ENCODE measurements at regions not wholly inside any gene's neighbourhood (a gene's known extent, or its start where the extent isn't known, plus 50 kb on each side); places are given as distances from the start of the nearest gene placed in this dataset.
"Not testable (repeated sequence)": the region's sequence is repeated elsewhere in the genome, so short reads cannot be mapped to it uniquely, and the experiment has no call there.

- H3K36me3 Mint-ChIP-seq, result no peaks in the 10 kb centered on the region
- ATAC-seq (replicated peaks) (no peak), DNase-seq (no peak)
- no peaks in the 10 kb centered on the region for H3K27me3 Mint-ChIP-seq
- no peak overlapping the region for H3K4me3 Mint-ChIP-seq
- no peaks in the 10 kb centered on the region for H3K9me3 Mint-ChIP-seq
- H3K27ac Mint-ChIP-seq, result no peak overlapping the region
- no peaks in the 10 kb centered on the region for H3K4me1 Mint-ChIP-seq
Observed at GRCh38 chrX:129361576-129361975, 161.7 kb downstream of the SMARCA1 start.

GRCh38 chrX:129360175-129360574 is 163.1 kb downstream of the SMARCA1 start:
- Mint-ChIP-seq H3K27me3 (no peaks in the 10 kb centered on the region), H3K36me3 (no peaks in the 10 kb centered on the region), H3K27ac (no peak overlapping the region), H3K4me1 (no peaks in the 10 kb centered on the region), H3K9me3 (peaks cover 0 to 2% of the 10 kb centered on the region in 2 donors), H3K4me3 (no peak overlapping the region)
- ATAC-seq (replicated peaks), result peak; percentile 65 to 88
- DNase-seq, result peak; percentile 27

- no peaks in the 10 kb centered on the region for H3K4me1 Mint-ChIP-seq
- peaks cover 0 to 2% of the 10 kb centered on the region in 2 donors for H3K9me3 Mint-ChIP-seq
- no peak for DNase-seq
- ATAC-seq (replicated peaks), result peak in 1 of 2 donors; percentile 50
- no peak overlapping the region for H3K4me3 Mint-ChIP-seq
- no peaks in the 10 kb centered on the region for H3K27me3 Mint-ChIP-seq
- no peaks in the 10 kb centered on the region for H3K36me3 Mint-ChIP-seq
- no peak overlapping the region for H3K27ac Mint-ChIP-seq
Observed at GRCh38 chrX:129359269-129359668, 164.0 kb downstream of the SMARCA1 start.

- H3K9me3 Mint-ChIP-seq; DNase-seq; H3K36me3 Mint-ChIP-seq; H3K4me1 Mint-ChIP-seq; H3K27ac Mint-ChIP-seq; H3K4me3 Mint-ChIP-seq; H3K27me3 Mint-ChIP-seq; ATAC-seq (replicated peaks): not testable (repeated sequence)
Observed at GRCh38 chrX:129357428-129357827, 165.9 kb downstream of the SMARCA1 start.

GRCh38 chrX:129347291-129347690 is 176.0 kb downstream of the SMARCA1 start:
- no peak overlapping the region for H3K27ac Mint-ChIP-seq
- no peaks in the 10 kb centered on the region for H3K27me3 Mint-ChIP-seq
- H3K36me3 Mint-ChIP-seq, result peaks cover 0 to 1% of the 10 kb centered on the region in 2 donors
- H3K4me1 Mint-ChIP-seq, result no peaks in the 10 kb centered on the region
- ATAC-seq (replicated peaks), result no peak
- no peak overlapping the region for H3K4me3 Mint-ChIP-seq
- peaks cover 3 to 7% of the 10 kb centered on the region in 2 donors for H3K9me3 Mint-ChIP-seq
- DNase-seq, result no peak

- Mint-ChIP-seq H3K4me3 (no peak overlapping the region), H3K27ac (no peak overlapping the region), H3K4me1 (no peaks in the 10 kb centered on the region), H3K27me3 (no peaks in the 10 kb centered on the region), H3K36me3 (peaks cover 0 to 1% of the 10 kb centered on the region in 2 donors), H3K9me3 (peaks cover 3 to 7% of the 10 kb centered on the region in 2 donors)
- ATAC-seq (replicated peaks) (no peak), DNase-seq (no peak)
Observed at GRCh38 chrX:129346574-129346973, 176.7 kb downstream of the SMARCA1 start.

GRCh38 chrX:129337264-129337663 is 186.0 kb downstream of the SMARCA1 start:
- not testable (repeated sequence) for ATAC-seq (replicated peaks); H3K4me1 Mint-ChIP-seq

GRCh38 chrX:129323115-129323514 is 200.2 kb downstream of the SMARCA1 start:
- DNase-seq (no peak), ATAC-seq (replicated peaks) (no peak)
- Mint-ChIP-seq H3K27ac (no peak overlapping the region), H3K4me1 (no peaks in the 10 kb centered on the region), H3K4me3 (no peak overlapping the region), H3K9me3 (peaks cover 1 to 8% of the 10 kb centered on the region in 2 donors), H3K27me3 (peaks cover 0 to 3% of the 10 kb centered on the region in 2 donors), H3K36me3 (no peaks in the 10 kb centered on the region)

More at GRCh38 chrX:129337264-129337663, 186.0 kb downstream of the SMARCA1 start:
- H3K9me3 Mint-ChIP-seq, H3K4me3 Mint-ChIP-seq, DNase-seq, H3K27me3 Mint-ChIP-seq, H3K27ac Mint-ChIP-seq, H3K36me3 Mint-ChIP-seq: not testable (repeated sequence)

- Mint-ChIP-seq H3K4me3 (no peak overlapping the region), H3K4me1 (no peaks in the 10 kb centered on the region)
- no peak for DNase-seq
Observed at GRCh38 chrX:129318375-129318774, 204.9 kb downstream of the SMARCA1 start.

GRCh38 chrX:129316461-129316860 is 206.8 kb downstream of the SMARCA1 start:
- DNase-seq (no peak), ATAC-seq (replicated peaks) (no peak)
- Mint-ChIP-seq H3K27me3 (peaks cover 0 to 3% of the 10 kb centered on the region in 2 donors), H3K27ac (no peak overlapping the region), H3K36me3 (no peaks in the 10 kb centered on the region), H3K4me1 (no peaks in the 10 kb centered on the region), H3K9me3 (no peaks in the 10 kb centered on the region), H3K4me3 (no peak overlapping the region)

More at GRCh38 chrX:129318375-129318774, 204.9 kb downstream of the SMARCA1 start:
- Mint-ChIP-seq H3K9me3 (no peaks in the 10 kb centered on the region), H3K27ac (no peak overlapping the region), H3K36me3 (no peaks in the 10 kb centered on the region), H3K27me3 (peaks cover 0 to 3% of the 10 kb centered on the region in 2 donors)
- no peak for ATAC-seq (replicated peaks)

GRCh38 chrX:129310000-129310399 is 213.3 kb downstream of the SMARCA1 start:
- H3K36me3 Mint-ChIP-seq, result no peaks in the 10 kb centered on the region
- DNase-seq, result no peak
- no peaks in the 10 kb centered on the region for H3K9me3 Mint-ChIP-seq
- no peaks in the 10 kb centered on the region for H3K4me1 Mint-ChIP-seq
- H3K27ac Mint-ChIP-seq, result no peak overlapping the region
- no peak overlapping the region for H3K4me3 Mint-ChIP-seq
- H3K27me3 Mint-ChIP-seq, result no peaks in the 10 kb centered on the region
- ATAC-seq (replicated peaks), result no peak

- Mint-ChIP-seq H3K9me3 (peaks cover 1 to 4% of the 10 kb centered on the region in 2 donors), H3K4me1 (no peaks in the 10 kb centered on the region), H3K4me3 (no peak overlapping the region), H3K27ac (no peak overlapping the region), H3K36me3 (no peaks in the 10 kb centered on the region), H3K27me3 (no peaks in the 10 kb centered on the region)
- DNase-seq (no peak), ATAC-seq (replicated peaks) (no peak)
Observed at GRCh38 chrX:129262912-129263311, 260.4 kb downstream of the SMARCA1 start.

- not testable (repeated sequence) for H3K27me3 Mint-ChIP-seq; H3K36me3 Mint-ChIP-seq; H3K4me1 Mint-ChIP-seq; H3K4me3 Mint-ChIP-seq; ATAC-seq (replicated peaks); H3K27ac Mint-ChIP-seq; DNase-seq; H3K9me3 Mint-ChIP-seq
Observed at GRCh38 chrX:129255516-129255915, 267.8 kb downstream of the SMARCA1 start.

- Mint-ChIP-seq H3K4me1 (no peaks in the 10 kb centered on the region), H3K27me3 (no peaks in the 10 kb centered on the region), H3K36me3 (no peaks in the 10 kb centered on the region), H3K4me3 (no peak overlapping the region), H3K27ac (no peak overlapping the region), H3K9me3 (peaks cover 0 to 4% of the 10 kb centered on the region in 2 donors)
- DNase-seq (no peak), ATAC-seq (replicated peaks) (no peak)
Observed at GRCh38 chrX:129249563-129249962, 273.7 kb downstream of the SMARCA1 start.

- ATAC-seq (replicated peaks), result no peak
- Mint-ChIP-seq H3K4me3 (no peak overlapping the region), H3K9me3 (peaks cover 1 to 5% of the 10 kb centered on the region in 2 donors), H3K4me1 (no peaks in the 10 kb centered on the region), H3K36me3 (no peaks in the 10 kb centered on the region), H3K27me3 (no peaks in the 10 kb centered on the region), H3K27ac (no peak overlapping the region)
- DNase-seq, result no peak
Observed at GRCh38 chrX:129247642-129248041, 275.6 kb downstream of the SMARCA1 start.

GRCh38 chrX:129239371-129239770 is 283.9 kb downstream of the SMARCA1 start:
- H3K27me3 Mint-ChIP-seq, result no peaks in the 10 kb centered on the region
- no peaks in the 10 kb centered on the region for H3K36me3 Mint-ChIP-seq
- H3K4me1 Mint-ChIP-seq, result no peaks in the 10 kb centered on the region
- H3K27ac Mint-ChIP-seq, result no peak overlapping the region
- H3K9me3 Mint-ChIP-seq, result peaks cover 3 to 8% of the 10 kb centered on the region in 2 donors
- H3K4me3 Mint-ChIP-seq, result no peak overlapping the region
- DNase-seq, result no peak
- ATAC-seq (replicated peaks), result no peak
